ENCODE measurements at regions not wholly inside any gene's neighbourhood (a gene's known extent, or its start where the extent isn't known, plus 50 kb on each side); places are given as distances from the start of the nearest gene placed in this dataset.

DNA sequence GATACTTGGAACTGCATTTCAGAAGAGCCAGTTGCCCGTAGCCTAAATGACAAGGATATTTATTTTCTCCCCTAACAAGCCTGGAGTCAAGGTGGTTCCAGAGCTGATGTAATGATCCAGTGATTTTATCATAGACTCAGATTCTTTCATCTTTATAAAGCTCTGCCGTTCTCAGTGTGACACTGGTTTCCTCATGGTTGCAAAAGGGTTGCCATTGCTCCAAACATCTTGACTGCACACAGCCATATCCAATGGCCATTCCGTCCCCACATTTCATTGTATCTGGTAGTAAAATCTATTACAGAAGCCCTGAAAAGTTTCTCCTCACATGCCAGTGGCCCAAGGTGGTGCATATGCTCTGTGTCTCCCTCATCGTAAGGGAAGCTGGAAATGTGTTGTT, 63.1 kb upstream of the SDK2 start:
- TF ChIP-seq POLR2A (IDR thresholded peaks at IDR 0.05), result no peak
- TF ChIP-seq POLR2AphosphoS5 (IDR thresholded peaks at IDR 0.05), result no peak
- TF ChIP-seq CTCF (IDR thresholded peaks at IDR 0.05), result no peak
- TF ChIP-seq EP300 (IDR thresholded peaks at IDR 0.05; ENCODE audit: low read depth), result no peak

Data from transverse colon (tissue), 4 donors.